HEK293T (cell line): ENCODE measurements at regions not wholly inside any gene's neighbourhood (a gene's known extent, or its start where the extent isn't known, plus 50 kb on each side); places are given as distances from the start of the nearest gene placed in this dataset.

Experiments used
- CTCF ChIA-PET: fragments of 350-600 bp; formaldehyde crosslinking; extraction: SDS; loops from one replicate; lab custom pipeline; 2021; ENCODE audit warnings: antibody characterized with exemption, inconsistent platforms; lab: Yijun Ruan, JAX
- POLR2A ChIA-PET: fragments of 350-600 bp; formaldehyde crosslinking; extraction: SDS; loops from one replicate; lab custom pipeline; 2020; ENCODE audit warnings: antibody characterized with exemption, inconsistent platforms; lab: Yijun Ruan, JAX
- DNase-seq: peaks from one replicate; pipeline ENCODE4 v3.0.0; 2012; ENCODE audit warnings: mixed read lengths; ENCODE audit errors: extremely low spot score
- ARNT ChIP-seq: fragments of 450-650 bp; IDR thresholded peaks from 2 replicates; pipeline ENCODE4 v1.6.1; 2017; ENCODE audit warnings: mild to moderate bottlenecking
- BHLHE40 ChIP-seq: fragments of 450-650 bp; IDR thresholded peaks from 2 replicates; pipeline ENCODE4 v1.6.1; 2016; ENCODE audit warnings: mild to moderate bottlenecking, moderate library complexity, borderline replicate concordance
- CTBP1 ChIP-seq: fragments of 450-650 bp; IDR thresholded peaks from 2 replicates; pipeline ENCODE4 v1.6.1; 2016; ENCODE audit warnings: borderline replicate concordance
- ELF4 ChIP-seq: fragments of 450-650 bp; IDR thresholded peaks from 2 replicates; pipeline ENCODE4 v1.6.1; 2017; ENCODE audit warnings: antibody characterized with exemption
- FOXA1 ChIP-seq: fragments of 450-650 bp; IDR thresholded peaks from 2 replicates; pipeline ENCODE4 v1.6.1; 2016; ENCODE audit warnings: mild to moderate bottlenecking
- FOXK2 ChIP-seq: fragments of 450-650 bp; IDR thresholded peaks from 2 replicates; pipeline ENCODE4 v1.6.1; 2016; ENCODE audit warnings: mild to moderate bottlenecking
- FOXM1 ChIP-seq: fragments of 450-650 bp; IDR thresholded peaks from 2 replicates; pipeline ENCODE4 v1.6.1; 2017; ENCODE audit warnings: mild to moderate bottlenecking, borderline replicate concordance
- HDGF ChIP-seq: fragments of 450-650 bp; IDR thresholded peaks from 2 replicates; pipeline ENCODE4 v1.6.1; 2017; ENCODE audit warnings: antibody characterized with exemption, borderline replicate concordance
- L3MBTL2 ChIP-seq: fragments of 450-650 bp; conservative IDR thresholded peaks from 2 replicates; pipeline ENCODE4 v1.6.1; 2016; ENCODE audit warnings: mild to moderate bottlenecking
- LEF1 ChIP-seq: fragments of 450-650 bp; IDR thresholded peaks from 2 replicates; pipeline ENCODE4 v1.6.1; 2017; ENCODE audit warnings: mild to moderate bottlenecking, borderline replicate concordance
- NFRKB ChIP-seq: fragments of 450-650 bp; IDR thresholded peaks from 2 replicates; pipeline ENCODE4 v1.6.1; 2016; ENCODE audit warnings: mild to moderate bottlenecking, moderate library complexity
- SP1 ChIP-seq: fragments of 450-650 bp; IDR thresholded peaks from 2 replicates; pipeline ENCODE4 v1.6.1; 2017
- SUZ12 ChIP-seq: fragments of 450-650 bp; IDR thresholded peaks from 2 replicates; pipeline ENCODE4 v1.6.1; 2016; ENCODE audit warnings: mild to moderate bottlenecking
- TARDBP ChIP-seq: fragments of 450-650 bp; IDR thresholded peaks from 2 replicates; pipeline ENCODE4 v1.6.1; 2016
- ZNF384 ChIP-seq: fragments of 450-650 bp; IDR thresholded peaks from 2 replicates; pipeline ENCODE4 v1.6.1; 2016
- TF ChIP-seq, protein P1 (sequence below): fragments of 450-650 bp; IDR thresholded peaks from 2 replicates; pipeline ENCODE4 v1.6.1; 2016

GRCh38 chr5:86118542-86118941 is 499.2 kb upstream of the COX7C start:
- POLR2A ChIA-PET, result no interaction called here
- TF ChIP-seq LEF1 (no peak), L3MBTL2 (no peak), SP1 (no peak), HDGF (no peak), FOXA1 (no peak), FOXM1 (no peak), BHLHE40 (no peak), CTBP1 (no peak)
- CTCF ChIA-PET, result no interaction called here
- DNase-seq, result peak; percentile 11

- ChIA-PET POLR2A (no interaction called here), CTCF (no interaction called here)
- TF ChIP-seq FOXA1 (no peak), NFRKB (no peak), TARDBP (no peak)
- no peak for DNase-seq
Measured at GRCh38 chr5:86124333-86124732, 493.4 kb upstream of the COX7C start.

- ChIA-PET POLR2A (no interaction called here), CTCF (no interaction called here)
- no peak for DNase-seq
- TF ChIP-seq FOXM1, result no peak
Measured at GRCh38 chr5:86125731-86126601, 491.8 kb upstream of the COX7C start.

GRCh38 chr5:86127696-86128095 is 490.0 kb upstream of the COX7C start:
- ChIA-PET CTCF (no interaction called here), POLR2A (no interaction called here)
- DNase-seq, result no peak
- TF ChIP-seq, protein P1, sequence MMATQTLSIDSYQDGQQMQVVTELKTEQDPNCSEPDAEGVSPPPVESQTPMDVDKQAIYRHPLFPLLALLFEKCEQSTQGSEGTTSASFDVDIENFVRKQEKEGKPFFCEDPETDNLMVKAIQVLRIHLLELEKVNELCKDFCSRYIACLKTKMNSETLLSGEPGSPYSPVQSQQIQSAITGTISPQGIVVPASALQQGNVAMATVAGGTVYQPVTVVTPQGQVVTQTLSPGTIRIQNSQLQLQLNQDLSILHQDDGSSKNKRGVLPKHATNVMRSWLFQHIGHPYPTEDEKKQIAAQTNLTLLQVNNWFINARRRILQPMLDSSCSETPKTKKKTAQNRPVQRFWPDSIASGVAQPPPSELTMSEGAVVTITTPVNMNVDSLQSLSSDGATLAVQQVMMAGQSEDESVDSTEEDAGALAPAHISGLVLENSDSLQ, result no peak
- TF ChIP-seq FOXA1, result no peak
- no peak for TF ChIP-seq FOXK2
- no peak for TF ChIP-seq SUZ12

- ChIA-PET CTCF (no interaction called here), POLR2A (no interaction called here)
- DNase-seq, result no peak
- no peak for TF ChIP-seq CTBP1
- TF ChIP-seq ARNT, result no peak
- TF ChIP-seq ELF4, result no peak
- no peak for TF ChIP-seq NFRKB
- no peak for TF ChIP-seq HDGF
- no peak for TF ChIP-seq SP1
- TF ChIP-seq LEF1, result no peak
- no peak for TF ChIP-seq FOXA1
- TF ChIP-seq L3MBTL2, result no peak
- TF ChIP-seq, protein P1, result no peak
- TF ChIP-seq FOXM1, result no peak
- no peak for TF ChIP-seq TARDBP
- TF ChIP-seq ZNF384, result no peak
- TF ChIP-seq FOXK2, result no peak
- TF ChIP-seq BHLHE40, result no peak
Measured at GRCh38 chr5:86129009-86129408, 488.7 kb upstream of the COX7C start.

DNA sequence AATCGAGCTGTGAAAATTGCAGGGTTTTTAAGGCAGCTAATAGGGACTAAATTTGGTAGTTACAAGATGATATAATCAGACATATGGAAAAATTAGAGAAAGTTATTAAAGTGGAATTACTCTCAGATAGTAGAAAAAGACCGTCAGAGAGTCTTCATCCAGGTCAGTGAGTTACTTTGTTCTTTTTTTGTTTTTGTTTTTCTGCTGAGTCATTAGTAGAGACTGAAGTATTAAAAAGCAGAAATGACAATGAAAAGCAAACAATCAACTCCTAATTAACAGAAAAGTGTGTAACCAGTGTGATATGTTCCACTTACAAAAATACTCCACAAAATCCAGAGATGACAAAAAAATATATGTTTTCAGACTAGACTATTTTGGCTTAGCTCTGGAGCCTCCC is 480.4 kb upstream of the COX7C start:
- ChIA-PET POLR2A (no interaction called here), CTCF (no interaction called here)
- TF ChIP-seq HDGF (no peak), SP1 (no peak), BHLHE40 (no peak), FOXA1 (no peak), ELF4 (no peak), SUZ12 (no peak)
- TF ChIP-seq, protein P1, result no peak
- no peak for DNase-seq

- peak; percentile 14 for DNase-seq
- TF ChIP-seq FOXK2 (no peak), ARNT (no peak), FOXM1 (no peak), NFRKB (no peak), ZNF384 (no peak), LEF1 (no peak)
- ChIA-PET POLR2A (no interaction called here), CTCF (no interaction called here)
Measured at GRCh38 chr5:86143837-86144236, 473.9 kb upstream of the COX7C start.
